ENCODE measurements at regions not wholly inside any gene's neighbourhood (a gene's known extent, or its start where the extent isn't known, plus 50 kb on each side); places are given as distances from the start of the nearest gene placed in this dataset.

GRCh38 chr2:144230448-144231085, 289.4 kb downstream of the ZEB2 start (continued):
- no peak for TF ChIP-seq NONO (IDR thresholded peaks at IDR 0.05; ENCODE audit: low read depth in 2 of 2, low read length in 1 of 2)
- no peak for TF ChIP-seq RBM34 (IDR thresholded peaks at IDR 0.05; ENCODE audit: borderline replicate concordance, insufficient read depth, low read length)
- TF ChIP-seq EZH2 (IDR thresholded peaks at IDR 0.05; ENCODE audit: borderline replicate concordance, low read depth, low read length), result no peak
- TF ChIP-seq ZBTB40 (IDR thresholded peaks at IDR 0.05), result no peak
- TF ChIP-seq ZBTB40 (CRISPR knock-in tag; IDR thresholded peaks at IDR 0.05), result no peak
- TF ChIP-seq KLF6 (CRISPR knock-in tag; IDR thresholded peaks at IDR 0.05; ENCODE audit: borderline replicate concordance), result 0 out of 2 replicates have a peak, but pooled peaks have one; percentile 62
- TF ChIP-seq NFRKB (IDR thresholded peaks at IDR 0.05; ENCODE audit: low read depth), result no peak
- no peak for TF ChIP-seq FOXK1 (CRISPR knock-in tag; IDR thresholded peaks at IDR 0.05; ENCODE audit: borderline replicate concordance)
- no peak for TF ChIP-seq POU5F1 (IDR thresholded peaks at IDR 0.05; ENCODE audit: borderline replicate concordance, low read depth, low read length, partially characterized antibody)
- no peak for TF ChIP-seq CCNT2 (IDR thresholded peaks at IDR 0.05; ENCODE audit: borderline replicate concordance, extremely low read depth, insufficient read length, low read depth, low read length)
- TF ChIP-seq JUN (IDR thresholded peaks at IDR 0.05; ENCODE audit: borderline replicate concordance, low read depth, low read length), result no peak
- no peak for TF ChIP-seq JUN (CRISPR knock-in tag; IDR thresholded peaks at IDR 0.05; ENCODE audit: borderline replicate concordance)
- 0 out of 2 replicates have a peak, but pooled peaks have one; percentile 14 for TF ChIP-seq DEAF1 (CRISPR knock-in tag; IDR thresholded peaks at IDR 0.05)
- TF ChIP-seq ZEB2 (IDR thresholded peaks at IDR 0.05), result no peak
